B cell (primary cell): ENCODE measurements at regions not wholly inside any gene's neighbourhood (a gene's known extent, or its start where the extent isn't known, plus 50 kb on each side); places are given as distances from the start of the nearest gene placed in this dataset.

Source experiments
- ATAC-seq: fragments of 200-7000 bp; cut with Tn5 transposase; one replicate; pipeline ENCODE4 v1.10.0; 2021; ENCODE audit warnings: low read depth, mild to moderate bottlenecking, moderate number of reproducible peaks, moderate library complexity
- CTCF ChIA-PET: fragments of 350-600 bp; sonication (Branson Sonifier 250); formaldehyde crosslinking; loops from one replicate; lab custom pipeline; 2021; ENCODE audit warnings: antibody characterized with exemption, inconsistent platforms; lab: Charles Lee
- POLR2A ChIA-PET: fragments of 350-600 bp; sonication (Branson Sonifier 250); formaldehyde crosslinking; loops from one replicate; lab custom pipeline; 2021; ENCODE audit warnings: antibody characterized with exemption; lab: Charles Lee
- DNase-seq: peaks from one replicate; pipeline ENCODE4 v3.0.0; 2013
- H2AFZ ChIP-seq: 2 replicates; pipeline ENCODE4 v1.6.1; 2012; ENCODE audit warnings: mild to moderate bottlenecking, low read depth, low read length; ENCODE audit not compliant: insufficient read depth, poor library complexity, severe bottlenecking
- H3K27ac ChIP-seq, 2 donors: 1 replicate in 1 of 2; 2 replicates in 1 of 2; pipeline ENCODE4 v1.5.1; 2012 to 2013; ENCODE audit warnings: low read length in 2 of 2, mild to moderate bottlenecking in 2 of 2, moderate library complexity in 1 of 2
- H3K27me3 ChIP-seq, 4 experiments: fragments of 200-600 bp in 1 of 4; sonication (generic) in 1 of 4; replicated peaks in 1 of 4; 1 replicate in 2 of 4; 2 replicates in 2 of 4; pipeline versions ENCODE4 v1.6.1 to v1.7.0; 2013 to 2016; ENCODE audit warnings: low read length in 3 of 4, mild to moderate bottlenecking in 2 of 4, mixed read lengths in 1 of 4, moderate library complexity in 1 of 4; ENCODE audit not compliant: insufficient read depth in 4 of 4, control insufficient read depth in 3 of 4; ENCODE audit errors: control extremely low read depth in 1 of 4
- H3K36me3 ChIP-seq, 2 experiments: replicated peaks in 1 of 2; 1 replicate in 1 of 2; 2 replicates in 1 of 2; pipeline versions ENCODE4 v1.6.1 to v1.7.1; 2013; ENCODE audit warnings: low read length in 1 of 2; ENCODE audit not compliant: insufficient read depth in 2 of 2, control insufficient read depth in 1 of 2; ENCODE audit errors: control extremely low read depth in 1 of 2, extremely low read depth in 1 of 2
- H3K4me1 ChIP-seq, 2 donors: fragments of 200-600 bp in 1 of 2; sonication (generic) in 1 of 2; 1 replicate in 1 of 2; 2 replicates in 1 of 2; pipeline versions ENCODE4 v1.5.1 to v1.6.1; 2013 to 2017; ENCODE audit warnings: low read length in 2 of 2; ENCODE audit not compliant: control insufficient read depth in 2 of 2, insufficient read depth in 2 of 2
- H3K4me2 ChIP-seq: replicated peaks from 2 replicates; pipeline ENCODE3; 2012; ENCODE audit warnings: mild to moderate bottlenecking, low read depth, low read length; ENCODE audit not compliant: poor library complexity, severe bottlenecking
- H3K4me3 ChIP-seq, 5 experiments: fragments of 200-600 bp in 1 of 5; sonication (generic) in 1 of 5; 1 replicate in 3 of 5; 2 replicates in 2 of 5; pipeline versions ENCODE4 v1.5.1 to v1.7.0; 2011 to 2016; ENCODE audit warnings: low read length in 4 of 5, mild to moderate bottlenecking in 4 of 5, low read depth in 2 of 5, control low read depth in 1 of 5, moderate library complexity in 1 of 5; ENCODE audit not compliant: insufficient read depth in 1 of 5; ENCODE audit errors: control extremely low read depth in 1 of 5, extremely low read depth in 1 of 5
- H3K79me2 ChIP-seq: fragments of 200-600 bp; sonication (generic); one replicate; pipeline ENCODE4 v1.6.0; 2016; ENCODE audit warnings: low read length; ENCODE audit not compliant: control insufficient read depth, insufficient read depth
- H3K9ac ChIP-seq: fragments of 200-600 bp; sonication (generic); 2 replicates; pipeline ENCODE4 v1.6.1; 2017; ENCODE audit warnings: mild to moderate bottlenecking, low read length, moderate library complexity
- H3K9me3 ChIP-seq, 3 donors: one replicate each; pipeline versions ENCODE4 v1.6.1 to v1.7.1; 2013; ENCODE audit warnings: low read length in 2 of 3; ENCODE audit not compliant: control insufficient read depth in 2 of 3, insufficient read depth in 1 of 3; ENCODE audit errors: control extremely low read depth in 1 of 3
- H4K20me1 ChIP-seq: 2 replicates; pipeline ENCODE4 v1.6.0; 2012; ENCODE audit warnings: mild to moderate bottlenecking, low read length; ENCODE audit not compliant: insufficient read depth, control insufficient read depth, poor library complexity, severe bottlenecking
- H3K27ac Mint-ChIP-seq: one replicate; pipeline ENCODE4 v1.8.0; 2021; ENCODE audit warnings: mixed read lengths
- H3K27me3 Mint-ChIP-seq: one replicate; pipeline ENCODE4 v1.8.0; 2021; ENCODE audit warnings: mixed read lengths
- H3K4me1 Mint-ChIP-seq: one replicate; pipeline ENCODE4 v1.8.0; 2021; ENCODE audit warnings: mixed read lengths
- H3K4me3 Mint-ChIP-seq: one replicate; pipeline ENCODE4 v1.8.0; 2021; ENCODE audit warnings: mixed read lengths
- H3K9me3 Mint-ChIP-seq: one replicate; pipeline ENCODE4 v1.8.0; 2022; ENCODE audit warnings: mixed read lengths; ENCODE audit not compliant: insufficient read depth
- CTCF ChIP-seq: fragments of 200-600 bp; IDR thresholded peaks from one replicate; pipeline ENCODE4 v1.8.0; 2022; ENCODE audit warnings: antibody characterized with exemption, mild to moderate bottlenecking
- EZH2 ChIP-seq: IDR thresholded peaks from 2 replicates; pipeline ENCODE4 v1.6.1; 2012; ENCODE audit warnings: borderline replicate concordance, low read depth, mild to moderate bottlenecking, moderate library complexity, low read length; ENCODE audit not compliant: insufficient read depth, poor library complexity, severe bottlenecking
- WGBS: methylation state at CpG from one replicate; pipeline ENCODE4 v1.1.5; 2013; ENCODE audit warnings: missing lambda C conversion rate; ENCODE audit not compliant: insufficient coverage; 5-methylcytosine and 5-hydroxymethylcytosine counted together
- intact Hi-C: fragments of 100-400 bp; cut with micrococcal nuclease; formaldehyde crosslinking; loops from one replicate; pipeline ENCODE4 v1.10.0; 2022

GRCh38 chr16:6155271-6155670, 1057.7 kb upstream of the EEF2KMT start:
- Histone ChIP-seq H3K9ac (no peak overlapping the region), H3K27me3 (no peaks in the 10 kb centered on the region), H3K4me1 (no peaks in the 10 kb centered on the region), H3K79me2 (no peaks in the 10 kb centered on the region), H3K4me3 (no peak overlapping the region), H2AFZ (no peak overlapping the region), H4K20me1 (no peaks in the 10 kb centered on the region), H3K36me3 (no peaks in the 10 kb centered on the region), H3K27ac (no peak overlapping the region), H3K4me2 (no peak overlapping the region), H3K9me3 (peaks cover 0 to 5% (median 0%) of the 10 kb centered on the region in 3 donors)
- WGBS: 84% methylated on average over 9 of the region's 9 CpGs
- ATAC-seq (no peak), DNase-seq (no peak)
- no peaks in the 10 kb centered on the region for H3K9me3 Mint-ChIP-seq
- TF ChIP-seq EZH2 (no peak), CTCF (no peak)
- no peaks in the 10 kb centered on the region for H3K27me3 Mint-ChIP-seq
- H3K4me1 Mint-ChIP-seq: no peaks in the 10 kb centered on the region
- ChIA-PET POLR2A (no interaction called here), CTCF (no interaction called here)
- H3K27ac Mint-ChIP-seq: no peak overlapping the region
- intact Hi-C loops: no loop called here
- no peak overlapping the region for H3K4me3 Mint-ChIP-seq

- Histone ChIP-seq H2AFZ (no peak overlapping the region), H3K27me3 (no peaks in the 10 kb centered on the region), H3K27ac (no peak overlapping the region), H3K4me2 (no peak overlapping the region), H4K20me1 (no peaks in the 10 kb centered on the region), H3K9me3 (peaks cover 0 to 2% (median 0%) of the 10 kb centered on the region in 3 donors), H3K9ac (no peak overlapping the region), H3K79me2 (no peaks in the 10 kb centered on the region), H3K36me3 (no peaks in the 10 kb centered on the region), H3K4me3 (no peak overlapping the region), H3K4me1 (no peaks in the 10 kb centered on the region)
- ChIA-PET POLR2A (no interaction called here), CTCF (no interaction called here)
- Mint-ChIP-seq H3K4me3 (no peak overlapping the region), H3K27ac (no peak overlapping the region), H3K27me3 (no peaks in the 10 kb centered on the region), H3K4me1 (no peaks in the 10 kb centered on the region), H3K9me3 (no peaks in the 10 kb centered on the region)
- intact Hi-C loops: no loop called here
- TF ChIP-seq EZH2 (no peak), CTCF (no peak)
- 94% methylated on average over 4 of the region's 5 CpGs for WGBS
- ATAC-seq (no peak), DNase-seq (no peak)
Measured at GRCh38 chr16:6153901-6154300, 1056.3 kb upstream of the EEF2KMT start.
